HG03442 (cell line): ENCODE measurements at regions not wholly inside any gene's neighbourhood (a gene's known extent, or its start where the extent isn't known, plus 50 kb on each side); places are given as distances from the start of the nearest gene placed in this dataset.

ENCODE experiments used
- ATAC-seq: cut with Tn5 transposase; IDR thresholded peaks from one replicate; pipeline ENCODE4 v1.9.1; 2021; ENCODE audit warnings: mild to moderate bottlenecking, moderate library complexity; ENCODE audit not compliant: unreplicated experiment

GRCh38 chr6:150536835-150537234 is 62.9 kb upstream of the PLEKHG1 start:
- no peak for ATAC-seq

GRCh38 chr6:150537491-150537890 is 62.2 kb upstream of the PLEKHG1 start:
- no peak for ATAC-seq

GRCh38 chr6:150537893-150538292 is 61.8 kb upstream of the PLEKHG1 start:
- no peak for ATAC-seq

GRCh38 chr6:150539111-150539510 is 60.6 kb upstream of the PLEKHG1 start:
- ATAC-seq: no peak

- ATAC-seq: no peak
These were observed 60.1 kb upstream of the PLEKHG1 start for GRCh38 chr6:150539568-150539967.

GRCh38 chr6:150541576-150541975 is 58.1 kb upstream of the PLEKHG1 start:
- no peak for ATAC-seq

- no peak for ATAC-seq
These were observed 56.5 kb upstream of the PLEKHG1 start for GRCh38 chr6:150543178-150543577.

- no peak for ATAC-seq
These were observed 54.9 kb upstream of the PLEKHG1 start for GRCh38 chr6:150544793-150545192.

- no peak for ATAC-seq
These were observed 53.2 kb upstream of the PLEKHG1 start for GRCh38 chr6:150546457-150546856.

- no peak for ATAC-seq
These were observed 52.0 kb upstream of the PLEKHG1 start for GRCh38 chr6:150547502-150548222.

- no peak for ATAC-seq
These were observed 51.4 kb upstream of the PLEKHG1 start for GRCh38 chr6:150548330-150548729.

- no peak for ATAC-seq
These were observed 50.7 kb upstream of the PLEKHG1 start for GRCh38 chr6:150549007-150549406.

- ATAC-seq: no peak
These were observed 50.0 kb upstream of the PLEKHG1 start for GRCh38 chr6:150549674-150550101.
